ENCODE measurements at regions not wholly inside any gene's neighbourhood (a gene's known extent, or its start where the extent isn't known, plus 50 kb on each side); places are given as distances from the start of the nearest gene placed in this dataset.
"Not testable (repeated sequence)": the region's sequence is repeated elsewhere in the genome, so short reads cannot be mapped to it uniquely, and the experiment has no call there.

DNA sequence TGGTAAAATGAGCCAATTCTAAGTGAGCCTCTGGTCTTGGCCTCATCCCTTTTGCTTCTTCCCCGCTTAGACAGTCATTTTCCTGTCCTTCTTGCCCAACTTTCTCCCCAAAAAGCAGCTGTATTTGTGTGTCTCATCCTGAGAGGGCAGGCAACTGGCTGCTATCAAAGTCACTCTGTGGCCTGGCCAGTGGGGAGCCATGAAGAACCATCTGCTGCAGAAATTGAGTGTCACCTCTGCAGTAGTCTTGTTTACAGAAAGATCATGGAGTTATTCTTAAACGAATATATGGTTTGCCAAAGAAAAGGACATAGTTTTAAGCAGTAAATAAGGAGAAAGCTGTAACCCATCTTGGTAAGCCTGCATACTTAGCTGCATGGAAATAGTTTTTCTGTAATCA is 233.6 kb upstream of the ELAVL2 start:
- no peaks in the 10 kb centered on the region for H3K4me1 Mint-ChIP-seq (ENCODE audit: low read depth)
- DNase-seq (no peak), ATAC-seq (no peak)
- no peaks in the 10 kb centered on the region for H3K36me3 Mint-ChIP-seq (ENCODE audit: low read depth)
- POLR2A ChIA-PET = no interaction called here
- H3K4me3 Mint-ChIP-seq = no peak overlapping the region
- CTCF ChIA-PET = no interaction called here
- intact Hi-C loops (cut with micrococcal nuclease) = loop anchor here (10.0 kb wide), 1 partner anchor 55 kb away; no protein-coding TSS in a partner anchor
- no peak overlapping the region for H3K27ac Mint-ChIP-seq
- TF ChIP-seq, protein P1, sequence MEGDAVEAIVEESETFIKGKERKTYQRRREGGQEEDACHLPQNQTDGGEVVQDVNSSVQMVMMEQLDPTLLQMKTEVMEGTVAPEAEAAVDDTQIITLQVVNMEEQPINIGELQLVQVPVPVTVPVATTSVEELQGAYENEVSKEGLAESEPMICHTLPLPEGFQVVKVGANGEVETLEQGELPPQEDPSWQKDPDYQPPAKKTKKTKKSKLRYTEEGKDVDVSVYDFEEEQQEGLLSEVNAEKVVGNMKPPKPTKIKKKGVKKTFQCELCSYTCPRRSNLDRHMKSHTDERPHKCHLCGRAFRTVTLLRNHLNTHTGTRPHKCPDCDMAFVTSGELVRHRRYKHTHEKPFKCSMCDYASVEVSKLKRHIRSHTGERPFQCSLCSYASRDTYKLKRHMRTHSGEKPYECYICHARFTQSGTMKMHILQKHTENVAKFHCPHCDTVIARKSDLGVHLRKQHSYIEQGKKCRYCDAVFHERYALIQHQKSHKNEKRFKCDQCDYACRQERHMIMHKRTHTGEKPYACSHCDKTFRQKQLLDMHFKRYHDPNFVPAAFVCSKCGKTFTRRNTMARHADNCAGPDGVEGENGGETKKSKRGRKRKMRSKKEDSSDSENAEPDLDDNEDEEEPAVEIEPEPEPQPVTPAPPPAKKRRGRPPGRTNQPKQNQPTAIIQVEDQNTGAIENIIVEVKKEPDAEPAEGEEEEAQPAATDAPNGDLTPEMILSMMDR (IDR thresholded peaks at IDR 0.05) = no peak
- peaks cover 5% of the 10 kb centered on the region for H3K9me3 Mint-ChIP-seq
- H3K27me3 Mint-ChIP-seq = no peaks in the 10 kb centered on the region

DNA sequence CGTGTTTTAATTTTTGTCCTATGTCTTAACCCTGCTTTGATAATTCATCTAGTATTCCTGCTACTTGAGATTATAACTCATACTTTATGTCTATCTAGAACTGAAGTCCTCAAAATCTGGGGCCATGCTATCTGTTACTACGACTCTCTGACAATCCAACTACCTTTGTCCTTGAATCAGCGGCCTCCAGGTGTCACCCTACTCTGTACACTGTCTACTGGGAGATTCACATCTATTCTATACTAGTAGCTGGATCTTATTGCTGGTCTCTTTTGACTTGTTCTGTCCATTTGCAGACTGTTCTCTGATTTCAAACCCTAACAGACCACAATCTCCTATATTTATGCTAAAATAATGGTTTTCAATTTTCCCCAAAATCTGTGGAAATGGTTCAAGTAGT is 225.5 kb upstream of the ELAVL2 start:
- Mint-ChIP-seq H3K4me1 (ENCODE audit: low read depth) (no peaks in the 10 kb centered on the region), H3K36me3 (ENCODE audit: low read depth) (no peaks in the 10 kb centered on the region), H3K4me3 (no peak overlapping the region), H3K27me3 (no peaks in the 10 kb centered on the region), H3K27ac (no peak overlapping the region), H3K9me3 (peaks cover 22% of the 10 kb centered on the region)
- DNase-seq (no peak), ATAC-seq (no peak)
- TF ChIP-seq, protein P1 (IDR thresholded peaks at IDR 0.05) = no peak
- intact Hi-C loops (cut with micrococcal nuclease) = loop anchor here (10.0 kb wide), 1 partner anchor 63 kb away; no protein-coding TSS in a partner anchor
- POLR2A ChIA-PET = no interaction called here
- CTCF ChIA-PET = no interaction called here

DNA sequence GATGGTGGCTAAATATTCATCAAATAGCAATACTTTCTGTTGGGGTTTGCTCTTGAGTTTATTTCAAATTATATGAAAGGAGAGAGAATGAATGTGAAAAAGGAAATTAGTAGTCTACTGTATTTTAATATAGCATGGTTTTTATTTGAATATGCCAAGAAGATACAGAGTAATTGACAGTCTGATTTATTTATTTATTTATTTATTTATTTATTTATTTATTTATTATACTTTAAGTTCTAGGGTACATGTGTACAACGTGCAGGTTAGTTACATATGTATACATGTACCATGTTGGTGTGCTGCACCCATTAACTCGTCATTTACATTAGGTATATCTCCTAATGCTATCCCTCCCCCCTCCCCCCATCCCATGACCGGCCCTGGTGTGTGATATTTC is 224.2 kb upstream of the ELAVL2 start:
- H3K4me1 Mint-ChIP-seq (ENCODE audit: low read depth); H3K27me3 Mint-ChIP-seq; H3K27ac Mint-ChIP-seq; H3K4me3 Mint-ChIP-seq; DNase-seq; H3K36me3 Mint-ChIP-seq (ENCODE audit: low read depth); CTCF ChIA-PET; ATAC-seq; POLR2A ChIA-PET: not testable (repeated sequence)
- intact Hi-C loops (cut with micrococcal nuclease) = loop anchor here (10.0 kb wide), 1 partner anchor 65 kb away; no protein-coding TSS in a partner anchor
- peaks cover 25% of the 10 kb centered on the region for H3K9me3 Mint-ChIP-seq

DNA sequence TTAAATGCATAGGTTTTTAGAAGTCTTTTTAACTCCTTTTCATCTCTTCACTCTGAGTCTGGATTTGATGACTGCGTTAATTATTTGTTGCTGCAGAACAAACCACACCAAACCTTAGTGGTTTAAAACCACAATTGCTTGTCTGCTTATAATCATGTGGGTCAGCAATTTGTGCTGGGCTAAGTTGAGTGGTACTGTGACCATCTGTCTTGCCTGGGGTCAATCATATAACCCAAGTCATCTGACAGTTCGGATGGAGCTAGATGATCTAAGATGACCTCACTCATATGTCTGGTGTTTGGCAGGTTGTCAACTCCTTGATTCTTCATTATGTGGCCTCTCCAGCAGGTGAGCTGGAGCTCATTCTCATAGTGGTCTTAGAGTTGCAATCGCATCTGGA is 219.1 kb upstream of the ELAVL2 start:
- peaks cover 29% of the 10 kb centered on the region for H3K9me3 Mint-ChIP-seq
- no peaks in the 10 kb centered on the region for H3K36me3 Mint-ChIP-seq (ENCODE audit: low read depth)
- no peak for ATAC-seq
- intact Hi-C loops (cut with micrococcal nuclease) = no loop called here
- POLR2A ChIA-PET = no interaction called here
- no peak overlapping the region for H3K4me3 Mint-ChIP-seq
- TF ChIP-seq, protein P1 (IDR thresholded peaks at IDR 0.05) = no peak
- no peak overlapping the region for H3K27ac Mint-ChIP-seq
- CTCF ChIA-PET = no interaction called here
- DNase-seq = no peak
- H3K4me1 Mint-ChIP-seq (ENCODE audit: low read depth) = no peaks in the 10 kb centered on the region
- H3K27me3 Mint-ChIP-seq = no peaks in the 10 kb centered on the region

DNA sequence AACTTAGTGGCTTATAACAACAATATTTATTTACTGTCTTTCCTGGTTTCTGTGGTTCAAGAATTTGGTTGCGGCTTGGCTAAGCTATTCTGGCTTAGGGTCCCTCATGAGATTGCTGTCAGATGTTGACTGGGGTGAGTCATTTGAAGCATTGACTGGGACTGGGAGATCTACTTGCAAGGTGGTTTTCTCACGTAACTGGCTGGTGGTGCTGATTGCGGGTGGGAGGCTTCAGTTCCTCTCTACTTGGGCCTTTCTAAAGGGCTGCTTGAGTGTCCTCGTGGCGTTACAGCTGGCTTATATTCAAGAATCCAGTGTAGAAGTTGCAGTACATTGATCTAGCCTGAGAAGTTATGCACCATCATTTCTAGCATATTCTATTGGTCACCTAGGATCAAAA is 218.5 kb upstream of the ELAVL2 start:
- POLR2A ChIA-PET = no interaction called here
- Mint-ChIP-seq H3K4me3 (no peak overlapping the region), H3K9me3 (peaks cover 27% of the 10 kb centered on the region), H3K36me3 (ENCODE audit: low read depth) (no peaks in the 10 kb centered on the region), H3K4me1 (ENCODE audit: low read depth) (no peaks in the 10 kb centered on the region), H3K27ac (no peak overlapping the region), H3K27me3 (no peaks in the 10 kb centered on the region)
- CTCF ChIA-PET = no interaction called here
- intact Hi-C loops (cut with micrococcal nuclease) = no loop called here
- TF ChIP-seq, protein P1 (IDR thresholded peaks at IDR 0.05) = no peak
- DNase-seq (no peak), ATAC-seq (no peak)

DNA sequence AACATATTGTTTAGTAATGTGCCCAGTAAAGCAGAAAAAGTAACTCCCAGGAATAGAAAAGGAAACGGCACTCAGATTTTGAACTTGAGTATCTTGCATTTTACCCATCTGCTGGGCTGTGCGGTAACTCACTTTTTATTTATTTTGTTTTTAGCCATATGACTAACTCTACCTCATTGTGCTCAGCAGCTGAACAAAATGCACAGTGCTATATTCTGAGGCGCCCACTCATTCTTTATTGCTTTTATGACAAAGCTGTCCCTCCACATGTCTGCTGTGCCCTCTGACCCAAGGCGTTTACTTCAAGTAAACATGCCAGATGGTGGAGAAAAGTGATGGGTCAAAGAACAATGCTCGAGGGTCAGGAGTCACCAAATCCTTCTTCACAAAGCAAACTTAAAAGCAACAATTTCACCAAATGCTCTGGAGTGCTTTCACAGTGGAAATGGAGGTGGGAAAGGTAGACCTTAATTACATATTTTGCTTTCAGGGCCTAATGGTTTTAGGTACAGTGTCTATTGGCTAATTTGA is 215.2 kb upstream of the ELAVL2 start:
- H3K4me1 Mint-ChIP-seq (ENCODE audit: low read depth) = no peaks in the 10 kb centered on the region
- intact Hi-C loops (cut with micrococcal nuclease) = no loop called here
- H3K27ac Mint-ChIP-seq = no peak overlapping the region
- ATAC-seq (no peak), DNase-seq (no peak)
- H3K36me3 Mint-ChIP-seq (ENCODE audit: low read depth) = no peaks in the 10 kb centered on the region
- CTCF ChIA-PET = no interaction called here
- no peak overlapping the region for H3K4me3 Mint-ChIP-seq
- peaks cover 22% of the 10 kb centered on the region for H3K9me3 Mint-ChIP-seq
- H3K27me3 Mint-ChIP-seq = no peaks in the 10 kb centered on the region
- TF ChIP-seq, protein P1 (IDR thresholded peaks at IDR 0.05) = no peak
- POLR2A ChIA-PET = no interaction called here
